Brain microvascular endothelial cell (primary cell): ENCODE measurements at regions not wholly inside any gene's neighbourhood (a gene's known extent, or its start where the extent isn't known, plus 50 kb on each side); places are given as distances from the start of the nearest gene placed in this dataset.

Experiments used
- DNase-seq: peaks from one replicate; pipeline ENCODE4 v3.0.0-alpha.2; 2020
- H3K27ac ChIP-seq: fragments of 250-450 bp; sonication (Bioruptor Pico); 2 replicates; pipeline ENCODE4 v1.5.1; 2020; ENCODE audit warnings: mild to moderate bottlenecking, moderate library complexity
- H3K27me3 ChIP-seq: fragments of 250-450 bp; sonication (Bioruptor Pico); replicated peaks from 2 replicates; pipeline ENCODE4 v1.5.1; 2020; ENCODE audit warnings: mild to moderate bottlenecking
- H3K36me3 ChIP-seq: fragments of 250-450 bp; sonication (Bioruptor Pico); replicated peaks from 2 replicates; pipeline ENCODE4 v1.5.1; 2020; ENCODE audit warnings: mild to moderate bottlenecking
- H3K4me3 ChIP-seq: 2 replicates; pipeline ENCODE4 v1.5.1; 2011; ENCODE audit warnings: low read depth, mild to moderate bottlenecking, control low read depth, low read length, moderate library complexity
- in situ Hi-C: cut with HindIII; loops from 2 replicates; pipeline ENCODE4 v1.10.0; 2017; ENCODE audit warnings: low sequenced_read_pairs, low pct_ligation_motif_present
- TF ChIP-seq, protein P1 (sequence below): IDR thresholded peaks from 2 replicates; pipeline ENCODE4 v1.5.1; 2011; ENCODE audit warnings: low read depth, mild to moderate bottlenecking, moderate library complexity, low read length, control low read depth, inconsistent platforms; ENCODE audit errors: missing control alignments

DNA sequence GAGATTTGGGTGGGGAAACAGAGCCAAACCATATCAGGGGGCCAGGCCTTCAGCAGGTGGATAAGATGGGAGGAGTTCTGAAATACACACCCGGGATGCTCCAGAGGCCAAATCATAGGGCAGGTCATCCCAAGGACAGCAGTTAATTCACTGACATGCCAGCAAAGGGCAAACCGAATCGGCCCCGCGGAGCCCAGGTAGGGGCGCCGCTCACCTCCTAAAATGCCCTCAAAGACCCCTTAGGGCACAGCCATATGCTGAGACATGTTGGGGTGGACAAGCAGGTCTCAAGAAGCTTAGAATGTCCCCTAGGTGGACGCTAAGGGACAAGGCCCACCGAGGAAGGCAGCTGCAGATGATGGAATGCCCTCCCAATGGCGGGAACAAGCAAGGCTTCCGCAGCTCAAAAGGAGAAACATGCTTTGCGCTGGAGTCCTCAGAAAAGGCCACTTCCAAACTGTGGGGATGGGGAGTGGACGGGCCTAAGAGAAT is 144.9 kb downstream of the ERCC6L2 start:
- no peak overlapping the region for H3K27ac ChIP-seq
- TF ChIP-seq, protein P1, sequence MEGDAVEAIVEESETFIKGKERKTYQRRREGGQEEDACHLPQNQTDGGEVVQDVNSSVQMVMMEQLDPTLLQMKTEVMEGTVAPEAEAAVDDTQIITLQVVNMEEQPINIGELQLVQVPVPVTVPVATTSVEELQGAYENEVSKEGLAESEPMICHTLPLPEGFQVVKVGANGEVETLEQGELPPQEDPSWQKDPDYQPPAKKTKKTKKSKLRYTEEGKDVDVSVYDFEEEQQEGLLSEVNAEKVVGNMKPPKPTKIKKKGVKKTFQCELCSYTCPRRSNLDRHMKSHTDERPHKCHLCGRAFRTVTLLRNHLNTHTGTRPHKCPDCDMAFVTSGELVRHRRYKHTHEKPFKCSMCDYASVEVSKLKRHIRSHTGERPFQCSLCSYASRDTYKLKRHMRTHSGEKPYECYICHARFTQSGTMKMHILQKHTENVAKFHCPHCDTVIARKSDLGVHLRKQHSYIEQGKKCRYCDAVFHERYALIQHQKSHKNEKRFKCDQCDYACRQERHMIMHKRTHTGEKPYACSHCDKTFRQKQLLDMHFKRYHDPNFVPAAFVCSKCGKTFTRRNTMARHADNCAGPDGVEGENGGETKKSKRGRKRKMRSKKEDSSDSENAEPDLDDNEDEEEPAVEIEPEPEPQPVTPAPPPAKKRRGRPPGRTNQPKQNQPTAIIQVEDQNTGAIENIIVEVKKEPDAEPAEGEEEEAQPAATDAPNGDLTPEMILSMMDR, result no peak
- in situ Hi-C loops, result no loop called here
- peaks cover 45% of the 10 kb centered on the region for H3K27me3 ChIP-seq
- H3K4me3 ChIP-seq, result peak overlapping the region; percentile 46
- no peaks in the 10 kb centered on the region for H3K36me3 ChIP-seq
- no peak for DNase-seq
